HCT116 (cell line): ENCODE measurements at regions not wholly inside any gene's neighbourhood (a gene's known extent, or its start where the extent isn't known, plus 50 kb on each side); places are given as distances from the start of the nearest gene placed in this dataset.

ENCODE experiments used
- ATAC-seq: fragments of 200-7000 bp; cut with Tn5 transposase; 2 replicates; pipeline ENCODE4 v1.9.1; 2020; ENCODE audit warnings: mild to moderate bottlenecking, moderate library complexity
- BruUV-seq: library from RNA; stranded (reverse); fragments of 400-500 nt; replicated peaks from 2 replicates; lab custom pipeline; 2021; lab: Mats Ljungman, UMichigan
- CTCF ChIA-PET: fragments of 300-600 bp; sonication (Branson Sonifier 250); formaldehyde crosslinking; loops from one replicate; lab custom pipeline; 2021; ENCODE audit warnings: antibody characterized with exemption; lab: Charles Lee
- POLR2A ChIA-PET: fragments of 300-600, 350-600 bp; sonication (Branson Sonifier 250); formaldehyde crosslinking; loops from one replicate; lab custom pipeline; 2021; ENCODE audit warnings: antibody characterized with exemption; lab: Charles Lee
- RAD21 ChIA-PET, 2 experiments: fragments of 300-600 bp; sonication (Branson Sonifier 250); formaldehyde crosslinking; loops; one replicate each; lab custom pipeline; 2023; ENCODE audit warnings: low total read pairs in 2 of 2; ENCODE audit not compliant: uncharacterized antibody in 2 of 2, unreplicated experiment in 2 of 2, low non-redundant PET in 1 of 2; lab: Charles Lee
- DNase-seq: peaks from one replicate; pipeline ENCODE4 v3.0.0-alpha.2; 2010; ENCODE audit warnings: low read depth, low spot score
- H2AFZ ChIP-seq: fragments of 200-600 bp; shearing (Covaris generic), sonication (generic); 2 replicates; pipeline ENCODE4 v1.6.1; 2017; ENCODE audit warnings: low read depth, mixed run types, mixed read lengths, antibody characterized with exemption, low read length; ENCODE audit not compliant: poor library complexity, severe bottlenecking
- H3K27ac ChIP-seq: 2 replicates; pipeline ENCODE4 v1.5.1; 2012; ENCODE audit warnings: low read depth, low read length
- H3K27me3 ChIP-seq: fragments of 200-600 bp; sonication (generic); 2 replicates; pipeline ENCODE4 v1.6.1; 2016; ENCODE audit warnings: mixed run types, low read length, mixed read lengths; ENCODE audit not compliant: insufficient read depth
- H3K36me3 ChIP-seq, 2 experiments: fragments of 200-500 bp in 1 of 2; fragments of 200-600 bp in 1 of 2; sonication (Bioruptor generic) in 1 of 2; sonication (generic) in 1 of 2; 2 replicates each; pipeline versions ENCODE4 v1.5.1 to v1.6.1; 2014 to 2016; ENCODE audit warnings: low read length in 2 of 2, inconsistent platforms in 1 of 2, mixed read lengths in 1 of 2, mixed run types in 1 of 2; ENCODE audit not compliant: insufficient read depth in 2 of 2, control insufficient read depth in 1 of 2
- H3K4me1 ChIP-seq, 2 experiments: fragments of 200-600 bp in 1 of 2; sonication (generic) in 1 of 2; 2 replicates each; pipeline versions ENCODE4 v1.5.1 to v1.6.1; 2012 to 2017; ENCODE audit warnings: low read length in 2 of 2, inconsistent platforms in 1 of 2, mild to moderate bottlenecking in 1 of 2, mixed read lengths in 1 of 2, mixed run types in 1 of 2, moderate library complexity in 1 of 2; ENCODE audit not compliant: insufficient read depth in 2 of 2, control insufficient read depth in 1 of 2
- H3K4me2 ChIP-seq: fragments of 200-600 bp; sonication (generic); 2 replicates; pipeline ENCODE4 v1.6.1; 2017; ENCODE audit warnings: mixed run types, low read length, mixed read lengths
- H3K4me3 ChIP-seq, 2 experiments: fragments of 200-600 bp in 1 of 2; sonication (generic) in 1 of 2; replicated peaks in 1 of 2; 2 replicates each; pipeline ENCODE4 v1.5.1; 2011 to 2016; ENCODE audit warnings: low read length in 2 of 2, control low read depth in 1 of 2, low read depth in 1 of 2, mild to moderate bottlenecking in 1 of 2, mixed read lengths in 1 of 2, mixed run types in 1 of 2
- H3K79me2 ChIP-seq: fragments of 200-600 bp; sonication (generic); 2 replicates; pipeline ENCODE4 v1.6.1; 2017; ENCODE audit warnings: mild to moderate bottlenecking, mixed run types, low read length, moderate library complexity, mixed read lengths; ENCODE audit not compliant: insufficient read depth
- H3K9ac ChIP-seq: fragments of 200-600 bp; sonication (generic); 2 replicates; pipeline ENCODE4 v1.6.1; 2016; ENCODE audit warnings: low read length, mixed read lengths
- H3K9me2 ChIP-seq: fragments of 200-600 bp; sonication (generic), shearing (Covaris generic); 2 replicates; pipeline ENCODE4 v1.6.1; 2017; ENCODE audit warnings: mixed run types, mild to moderate bottlenecking, moderate library complexity; ENCODE audit not compliant: insufficient read depth
- H3K9me3 ChIP-seq, 2 experiments: fragments of 200-500 bp in 1 of 2; fragments of 200-600 bp in 1 of 2; sonication (Bioruptor generic) in 1 of 2; sonication (generic) in 1 of 2; 2 replicates each; pipeline ENCODE4 v1.6.1; 2014 to 2017; ENCODE audit warnings: low read length in 2 of 2, mixed read lengths in 2 of 2, inconsistent platforms in 1 of 2, low read depth in 1 of 2, mild to moderate bottlenecking in 1 of 2, mixed run types in 1 of 2, moderate library complexity in 1 of 2; ENCODE audit not compliant: control insufficient read depth in 1 of 2, insufficient read depth in 1 of 2
- H4K20me1 ChIP-seq: fragments of 200-600 bp; sonication (generic), shearing (Covaris generic); 2 replicates; pipeline ENCODE4 v1.6.1; 2017; ENCODE audit warnings: mixed run types, mild to moderate bottlenecking, moderate library complexity; ENCODE audit not compliant: insufficient read depth
- EGR1 ChIP-seq: IDR thresholded peaks from 2 replicates; pipeline ENCODE4 v1.6.1; 2012; ENCODE audit warnings: low read depth
- ELF1 ChIP-seq: IDR thresholded peaks from 2 replicates; pipeline ENCODE4 v1.6.1; 2012; ENCODE audit warnings: low read depth, borderline replicate concordance
- EZH2phosphoT487 ChIP-seq: fragments of 200-600 bp; IDR thresholded peaks from 2 replicates; pipeline ENCODE4 v1.6.1; 2018; ENCODE audit warnings: antibody characterized with exemption, borderline replicate concordance
- FOSL1 ChIP-seq: IDR thresholded peaks from 2 replicates; pipeline ENCODE4 v1.6.1; 2012; ENCODE audit warnings: low read depth
- JUND ChIP-seq: IDR thresholded peaks from 2 replicates; pipeline ENCODE4 v1.6.1; 2012
- POLR2AphosphoS5 ChIP-seq: IDR thresholded peaks from 2 replicates; pipeline ENCODE4 v1.6.1; 2011; ENCODE audit warnings: mild to moderate bottlenecking, low read depth, low read length, moderate library complexity
- RAD21 ChIP-seq: IDR thresholded peaks from 2 replicates; pipeline ENCODE4 v1.6.1; 2012; ENCODE audit warnings: low read depth, mild to moderate bottlenecking
- SIN3A ChIP-seq: IDR thresholded peaks from 2 replicates; pipeline ENCODE4 v1.6.1; 2012; ENCODE audit warnings: low read depth
- SP1 ChIP-seq: IDR thresholded peaks from 2 replicates; pipeline ENCODE4 v1.6.1; 2012; ENCODE audit warnings: low read depth
- SRF ChIP-seq: IDR thresholded peaks from 2 replicates; pipeline ENCODE4 v1.6.1; 2012; ENCODE audit warnings: low read depth
- YY1 ChIP-seq: IDR thresholded peaks from 2 replicates; pipeline ENCODE4 v1.6.1; 2011; ENCODE audit warnings: low read length, low read depth, moderate library complexity, mild to moderate bottlenecking; ENCODE audit not compliant: insufficient replicate concordance; ENCODE audit errors: extremely low read depth
- ZBTB33 ChIP-seq: IDR thresholded peaks from 2 replicates; pipeline ENCODE4 v1.6.1; 2011; ENCODE audit warnings: mild to moderate bottlenecking, low read length, moderate library complexity; ENCODE audit not compliant: insufficient replicate concordance; ENCODE audit errors: extremely low read depth
- ZFX ChIP-seq: fragments of 450-650 bp; IDR thresholded peaks from 2 replicates; pipeline ENCODE4 v1.6.1; 2017
- intact Hi-C: fragments of 100-400 bp; cut with micrococcal nuclease; formaldehyde crosslinking; loops from 2 replicates; pipeline ENCODE4 v1.10.0; 2022
- TF ChIP-seq, protein P1 (sequence below), 3 experiments: fragments of 200-600 bp in 1 of 3; sonication (generic) in 1 of 3; IDR thresholded peaks in 2 of 3; conservative IDR thresholded peaks in 1 of 3; 2 replicates each; pipeline ENCODE4 v1.5.1; 2012 to 2017; ENCODE audit warnings: low read depth in 2 of 3, low read length in 2 of 3, antibody characterized with exemption in 1 of 3, borderline replicate concordance in 1 of 3, control low read depth in 1 of 3, mild to moderate bottlenecking in 1 of 3, mixed read lengths in 1 of 3, mixed run types in 1 of 3, moderate library complexity in 1 of 3; ENCODE audit not compliant: insufficient read depth in 1 of 3
- TF ChIP-seq, protein P2 (sequence below): IDR thresholded peaks from 2 replicates; pipeline ENCODE4 v1.6.1; 2012

- no TSS peak for BruUV-seq
- Histone ChIP-seq H3K4me3 (no peak overlapping the region), H3K9me3 (peaks cover 3 to 7% of the 10 kb centered on the region in 2 experiments; a peak in 1 of 4 replicates), H3K9ac (no peak overlapping the region), H3K79me2 (no peaks in the 10 kb centered on the region), H3K9me2 (no peaks in the 10 kb centered on the region), H4K20me1 (no peaks in the 10 kb centered on the region), H3K27ac (no peak overlapping the region), H3K36me3 (no peaks in the 10 kb centered on the region), H2AFZ (no peak overlapping the region), H3K27me3 (peaks cover 12% of the 10 kb centered on the region; the same call in 1 of the 2 replicates), H3K4me2 (no peak overlapping the region), H3K4me1 (no peaks in the 10 kb centered on the region)
- CTCF ChIA-PET: no interaction called here
- peak; percentile 59 for ATAC-seq
- intact Hi-C loops: no loop called here
- DNase-seq: no peak
- RAD21 ChIA-PET: no interaction called here
- POLR2A ChIA-PET: no interaction called here
- TF ChIP-seq, protein P1, sequence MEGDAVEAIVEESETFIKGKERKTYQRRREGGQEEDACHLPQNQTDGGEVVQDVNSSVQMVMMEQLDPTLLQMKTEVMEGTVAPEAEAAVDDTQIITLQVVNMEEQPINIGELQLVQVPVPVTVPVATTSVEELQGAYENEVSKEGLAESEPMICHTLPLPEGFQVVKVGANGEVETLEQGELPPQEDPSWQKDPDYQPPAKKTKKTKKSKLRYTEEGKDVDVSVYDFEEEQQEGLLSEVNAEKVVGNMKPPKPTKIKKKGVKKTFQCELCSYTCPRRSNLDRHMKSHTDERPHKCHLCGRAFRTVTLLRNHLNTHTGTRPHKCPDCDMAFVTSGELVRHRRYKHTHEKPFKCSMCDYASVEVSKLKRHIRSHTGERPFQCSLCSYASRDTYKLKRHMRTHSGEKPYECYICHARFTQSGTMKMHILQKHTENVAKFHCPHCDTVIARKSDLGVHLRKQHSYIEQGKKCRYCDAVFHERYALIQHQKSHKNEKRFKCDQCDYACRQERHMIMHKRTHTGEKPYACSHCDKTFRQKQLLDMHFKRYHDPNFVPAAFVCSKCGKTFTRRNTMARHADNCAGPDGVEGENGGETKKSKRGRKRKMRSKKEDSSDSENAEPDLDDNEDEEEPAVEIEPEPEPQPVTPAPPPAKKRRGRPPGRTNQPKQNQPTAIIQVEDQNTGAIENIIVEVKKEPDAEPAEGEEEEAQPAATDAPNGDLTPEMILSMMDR (IDR thresholded peaks at IDR 0.05 in 2 of 3, conservative IDR thresholded peaks at IDR 0.05 in 1 of 3; ENCODE audit: borderline replicate concordance in 1 of 3, insufficient read depth in 1 of 3, low read depth in 2 of 3, low read length in 2 of 3): 0 out of 6 replicates have a peak, but pooled peaks of 1 of the 3 experiments have one; percentile 6
- TF ChIP-seq JUND (no peak), RAD21 (peak; percentile 48)
Measured at GRCh38 chr5:135162661-135163265, 128.7 kb upstream of the PITX1 start.

DNA sequence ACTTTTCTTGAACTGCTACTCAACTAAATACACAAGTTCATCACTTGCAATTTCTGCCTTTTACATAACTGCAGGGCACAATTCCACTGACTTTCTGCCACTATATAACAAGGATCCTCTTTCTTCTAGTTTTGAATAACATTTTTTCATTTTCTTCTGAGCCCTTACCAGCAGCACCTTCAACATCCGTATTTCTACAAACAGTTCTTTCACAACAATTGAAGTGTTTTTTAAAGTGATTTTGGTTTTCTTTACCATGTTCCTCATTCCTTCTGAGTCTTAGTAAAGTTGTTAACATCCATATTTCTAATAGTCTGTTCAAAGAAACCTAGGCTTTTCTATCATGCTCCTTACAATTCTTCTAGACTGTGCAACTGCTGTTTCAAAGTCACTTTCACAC lies 127.2 kb upstream of the PITX1 start:
- Histone ChIP-seq H3K9me2 (no peaks in the 10 kb centered on the region), H3K4me2 (no peak overlapping the region), H3K9ac (no peak overlapping the region), H3K9me3 (peaks cover 3 to 7% of the 10 kb centered on the region in 2 experiments; a peak in 1 of 4 replicates), H4K20me1 (no peaks in the 10 kb centered on the region), H2AFZ (no peak overlapping the region), H3K4me1 (peaks cover 0 to 10% of the 10 kb centered on the region in 2 experiments; a peak in 1 of 4 replicates), H3K27ac (no peak overlapping the region), H3K27me3 (no peaks in the 10 kb centered on the region), H3K4me3 (no peak overlapping the region), H3K79me2 (no peaks in the 10 kb centered on the region), H3K36me3 (no peaks in the 10 kb centered on the region)
- ChIA-PET RAD21 (no interaction called here), CTCF (no interaction called here), POLR2A (no interaction called here)
- ATAC-seq: no peak
- DNase-seq: no peak
- TF ChIP-seq SP1 (no peak), SRF (no peak), YY1 (no peak), JUND (no peak), EZH2phosphoT487 (no peak), POLR2AphosphoS5 (no peak), FOSL1 (no peak), ZFX (no peak), EGR1 (no peak), ZBTB33 (no peak), ELF1 (no peak), SIN3A (no peak)
- TF ChIP-seq, protein P2, sequence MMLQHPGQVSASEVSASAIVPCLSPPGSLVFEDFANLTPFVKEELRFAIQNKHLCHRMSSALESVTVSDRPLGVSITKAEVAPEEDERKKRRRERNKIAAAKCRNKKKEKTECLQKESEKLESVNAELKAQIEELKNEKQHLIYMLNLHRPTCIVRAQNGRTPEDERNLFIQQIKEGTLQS: no peak
- no TSS peak for BruUV-seq
- intact Hi-C loops: no loop called here
